ENCODE measurements at regions not wholly inside any gene's neighbourhood (a gene's known extent, or its start where the extent isn't known, plus 50 kb on each side); places are given as distances from the start of the nearest gene placed in this dataset.
"Not testable (repeated sequence)": the region's sequence is repeated elsewhere in the genome, so short reads cannot be mapped to it uniquely, and the experiment has no call there.

- DNase-seq = no peak
Observed at GRCh38 chr2:241984658-241985057, 115.1 kb downstream of the RTP5 start.

GRCh38 chr2:241985161-241985985 lies 115.8 kb downstream of the RTP5 start:
- peak; percentile 75 for DNase-seq

GRCh38 chr2:241985986-241986329 lies 116.4 kb downstream of the RTP5 start:
- no peak for DNase-seq

- no peak for DNase-seq
Observed at GRCh38 chr2:241986836-241987641, 117.5 kb downstream of the RTP5 start.

- no peak for DNase-seq
Observed at GRCh38 chr2:241987726-241988125, 118.2 kb downstream of the RTP5 start.

GRCh38 chr2:241988146-241988545 lies 118.6 kb downstream of the RTP5 start:
- DNase-seq = no peak

GRCh38 chr2:241989074-241989473 lies 119.5 kb downstream of the RTP5 start:
- no peak for DNase-seq

GRCh38 chr2:241990466-241990865 lies 120.9 kb downstream of the RTP5 start:
- DNase-seq = no peak

- no peak for DNase-seq
Observed at GRCh38 chr2:241991299-241991698, 121.8 kb downstream of the RTP5 start.

- DNase-seq = no peak
Observed at GRCh38 chr2:241992753-241993152, 123.2 kb downstream of the RTP5 start.

- no peak for DNase-seq
Observed at GRCh38 chr2:241993386-241994005, 124.0 kb downstream of the RTP5 start.

- no peak for DNase-seq
Observed at GRCh38 chr2:241994086-241994485, 124.6 kb downstream of the RTP5 start.

- no peak for DNase-seq
Observed at GRCh38 chr2:241994556-241995213, 125.2 kb downstream of the RTP5 start.

GRCh38 chr2:241996100-241996499 lies 126.6 kb downstream of the RTP5 start:
- no peak for DNase-seq

- no peak for DNase-seq
Observed at GRCh38 chr2:241997017-241997416, 127.5 kb downstream of the RTP5 start.

GRCh38 chr2:241999184-241999583 lies 129.7 kb downstream of the RTP5 start:
- DNase-seq = no peak

- DNase-seq = no peak
Observed at GRCh38 chr2:242001853-242002252, 132.3 kb downstream of the RTP5 start.

GRCh38 chr2:242002944-242003343 lies 133.4 kb downstream of the RTP5 start:
- DNase-seq = no peak

- no peak for DNase-seq
Observed at GRCh38 chr2:242004223-242004901, 134.8 kb downstream of the RTP5 start.

GRCh38 chr2:242004902-242005230 lies 135.3 kb downstream of the RTP5 start:
- no peak for DNase-seq

GRCh38 chr2:242006091-242006634 lies 136.6 kb downstream of the RTP5 start:
- not testable (repeated sequence) for DNase-seq

GRCh38 chr2:242008908-242009307 lies 139.4 kb downstream of the RTP5 start:
- DNase-seq = not testable (repeated sequence)

All from CD4-positive, alpha-beta T cell treated with Interleukin-10 for 1 hour (primary cell).